SK-MEL-5 (cell line): ENCODE measurements at regions not wholly inside any gene's neighbourhood (a gene's known extent, or its start where the extent isn't known, plus 50 kb on each side); places are given as distances from the start of the nearest gene placed in this dataset.
"Not testable (repeated sequence)": the region's sequence is repeated elsewhere in the genome, so short reads cannot be mapped to it uniquely, and the experiment has no call there.

ENCODE experiments used
- DNase-seq: peaks from one replicate; pipeline ENCODE4 v3.0.0-alpha.2; 2016; ENCODE audit warnings: low read depth, low spot score
- in situ Hi-C: cut with HindIII; loops from 2 replicates; pipeline ENCODE4 v1.10.0; 2016; ENCODE audit warnings: low sequenced_read_pairs, high pct_unique_total_duplicates, low pct_unique_long_range_greater_than_20kb
- small RNA-seq, 2 experiments: library from RNA; depleted of rRNA; stranded (forward); fragments of <200 nt; gene quantifications; one replicate each; pipeline ENCODE3, GENCODE V24; 2014

DNA sequence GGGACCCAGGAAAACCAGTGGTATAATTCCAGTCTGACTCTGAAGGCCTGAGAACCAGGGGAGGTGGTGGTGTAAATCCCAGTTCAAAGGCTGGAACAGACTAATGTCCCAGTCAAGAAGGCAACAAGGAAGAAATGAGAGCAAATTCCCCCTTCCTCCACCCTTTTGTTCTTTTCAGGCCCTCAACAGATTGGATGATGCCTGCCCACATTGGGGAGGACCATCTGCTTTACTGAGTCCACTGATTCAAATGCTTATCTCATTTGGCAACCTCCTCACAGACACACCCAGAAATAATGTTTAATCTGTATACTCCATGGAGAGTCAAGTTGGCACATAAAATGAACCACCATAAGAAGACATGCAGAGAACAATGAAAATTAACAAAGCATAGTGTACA lies 61.9 kb upstream of the CRYM start:
- in situ Hi-C loops: no loop called here
- no peak for DNase-seq

DNA sequence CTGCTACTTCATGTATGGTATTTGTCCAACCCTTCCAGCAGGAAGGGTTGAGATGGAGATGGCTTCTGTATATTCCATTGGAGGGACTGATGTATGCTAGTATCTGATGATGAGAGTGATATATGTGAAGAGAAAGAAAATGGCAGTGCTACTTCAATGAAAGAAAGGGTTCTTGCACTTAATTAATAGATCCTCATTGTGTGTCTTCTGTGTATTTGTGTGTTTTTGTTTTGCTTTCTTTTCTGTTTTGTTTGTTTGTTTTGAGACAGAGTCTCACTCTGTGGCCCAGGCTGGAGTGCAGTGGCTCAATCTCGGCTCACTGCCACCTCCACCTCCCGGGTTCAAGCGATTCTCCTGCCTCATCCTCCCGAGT lies 61.2 kb upstream of the CRYM start:
- in situ Hi-C loops: no loop called here
- no peak for DNase-seq

DNA sequence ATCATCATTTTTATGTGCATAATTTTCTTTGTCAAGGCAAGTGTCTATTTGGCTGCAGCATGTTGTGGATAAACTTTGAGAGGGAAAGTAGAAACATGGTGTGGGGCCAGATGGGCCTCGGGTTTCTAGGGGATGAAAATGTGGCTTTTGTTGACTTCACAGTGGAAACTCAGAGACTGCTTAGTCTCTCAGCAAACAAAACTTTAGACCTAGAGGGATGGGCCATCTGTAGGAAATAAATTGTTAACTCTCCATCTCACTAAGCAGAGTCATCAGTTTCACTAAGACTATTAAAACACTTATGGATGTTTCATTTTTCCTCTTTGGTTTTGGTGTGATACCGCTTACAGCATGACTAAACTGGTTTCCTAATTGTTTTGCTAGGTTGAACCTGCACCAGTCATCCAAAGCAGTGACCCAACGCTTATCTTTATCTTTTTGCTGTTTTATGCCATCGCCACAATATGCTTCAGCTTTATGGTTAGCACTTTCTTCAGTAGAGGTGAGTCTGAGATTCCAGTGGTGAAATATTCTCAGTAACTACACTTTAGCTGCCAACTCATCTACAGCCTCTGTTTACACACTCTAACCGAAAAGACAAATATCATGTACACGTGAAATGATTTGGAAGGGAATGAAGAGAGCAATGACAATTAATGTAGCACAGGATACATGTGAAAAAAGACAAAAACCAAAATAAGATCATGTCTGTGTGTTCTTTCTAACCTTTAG lies 60.6 kb upstream of the CRYM start:
- DNase-seq: no peak
- in situ Hi-C loops: no loop called here

DNA sequence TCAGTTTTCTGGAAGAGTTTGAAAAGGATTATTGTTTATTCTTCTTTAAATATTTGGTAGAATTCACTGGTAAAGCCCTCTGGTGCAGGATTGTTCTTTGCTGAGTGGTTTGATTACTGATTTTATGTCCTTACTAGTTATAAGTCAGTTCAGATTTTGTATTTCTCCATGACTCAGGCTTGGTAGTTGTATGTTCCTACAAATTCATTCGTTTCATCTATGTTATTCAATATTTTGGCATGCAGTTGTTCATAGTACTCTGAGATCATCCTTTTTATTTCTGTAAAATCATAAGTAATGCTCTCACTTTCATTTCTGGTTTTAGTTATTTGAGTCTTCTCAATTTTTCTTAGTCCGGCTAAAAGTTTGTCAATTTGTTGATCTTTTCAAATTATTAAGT lies 58.1 kb upstream of the CRYM start:
- in situ Hi-C loops: no loop called here

DNA sequence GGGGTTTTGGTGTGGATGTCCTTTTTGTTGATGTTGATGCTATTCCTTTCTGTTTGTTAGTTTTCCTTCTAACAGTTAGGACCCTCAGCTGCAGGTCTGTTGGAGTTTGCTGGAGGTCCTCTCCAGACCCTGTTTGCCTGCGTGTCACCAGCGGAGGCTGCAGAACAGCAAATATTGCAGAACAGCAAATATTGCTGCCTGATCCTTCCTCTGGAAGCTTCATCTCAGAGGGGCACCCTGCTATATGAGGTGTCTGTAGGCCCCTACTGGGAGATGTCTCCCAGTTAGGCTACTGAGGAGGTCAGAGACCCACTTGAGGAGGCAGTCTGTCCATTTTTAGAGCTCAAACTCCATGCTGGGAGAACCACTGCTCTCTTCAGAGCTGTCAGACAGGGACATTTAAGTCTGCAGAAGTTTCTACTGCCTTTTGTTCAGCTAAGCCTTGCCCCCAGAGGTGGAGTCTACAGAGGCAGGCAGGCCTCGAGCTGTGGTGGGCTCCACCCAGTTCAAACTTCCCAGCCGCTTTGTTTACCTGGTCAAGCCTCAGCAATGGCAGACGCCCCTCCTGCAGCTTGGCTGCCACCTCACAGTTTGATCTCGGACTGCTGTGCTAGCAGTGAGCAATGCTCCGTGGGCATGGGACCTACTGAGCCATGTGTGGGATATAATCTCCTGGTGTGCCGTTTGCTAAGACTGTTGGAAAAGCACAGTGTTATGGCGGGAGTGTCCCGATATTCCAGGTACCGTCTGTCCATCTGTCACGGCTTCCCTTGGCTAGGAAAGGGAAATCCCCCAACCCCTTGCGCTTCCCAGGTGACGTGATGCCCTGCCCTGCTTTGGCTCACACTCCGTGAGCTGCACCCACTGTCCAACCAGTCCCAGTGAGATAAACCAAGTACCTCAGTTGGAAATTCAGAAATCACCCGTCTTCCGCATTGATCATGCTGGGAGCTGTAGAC lies 56.4 kb upstream of the CRYM start:
- DNase-seq, in situ Hi-C loops: not testable (repeated sequence)

More for the DNA sequence above, 58.1 kb upstream of the CRYM start:
- DNase-seq: no peak

DNA sequence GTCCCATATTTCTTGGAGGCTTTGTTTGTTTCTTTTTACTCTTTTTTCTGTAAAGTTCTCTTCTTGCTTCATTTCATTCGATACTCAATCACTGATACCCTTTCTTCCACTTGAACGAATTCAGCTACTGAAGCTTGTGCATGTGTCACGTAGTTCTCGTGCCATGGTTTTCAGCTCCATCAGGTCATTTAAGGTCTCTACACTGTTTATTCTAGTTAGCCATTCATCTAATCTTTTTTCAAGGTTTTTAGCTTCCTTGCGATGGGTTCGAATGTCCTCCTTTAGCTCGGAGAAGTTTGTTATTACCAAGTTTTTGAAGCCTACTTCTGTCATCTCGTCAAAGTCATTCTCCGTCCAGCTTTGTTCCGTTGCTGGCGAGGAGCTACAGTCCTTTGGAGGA lies 55.6 kb upstream of the CRYM start:
- DNase-seq, in situ Hi-C loops: not testable (repeated sequence)

Small RNA genes lying in the stretch of these regions (small RNA-seq; reads per million reads assigned to genes)
- 0 reads per million in 2 experiments for gene AC008740.2
